ENCODE measurements at regions not wholly inside any gene's neighbourhood (a gene's known extent, or its start where the extent isn't known, plus 50 kb on each side); places are given as distances from the start of the nearest gene placed in this dataset.

DNA sequence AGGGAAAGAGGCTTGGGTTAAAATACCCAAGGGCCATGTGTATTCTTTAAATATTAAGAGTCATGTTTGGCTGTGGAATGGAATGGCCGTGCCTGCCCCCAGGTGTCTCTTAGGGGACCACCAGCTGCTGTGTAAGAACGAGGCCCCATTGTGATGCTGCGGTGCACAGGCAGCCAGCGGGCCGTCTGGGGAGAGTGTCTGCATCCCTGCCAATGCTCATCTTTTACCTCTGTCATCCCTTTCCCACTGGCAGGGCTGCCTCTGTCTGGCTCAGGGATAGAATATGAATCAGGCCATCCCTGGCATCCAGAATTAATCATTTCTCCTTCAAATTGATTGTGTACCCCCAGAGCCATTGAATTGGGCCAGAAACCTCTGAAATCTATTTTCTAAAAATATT lies 137.8 kb upstream of the GALNT17 start:
- DNase-seq = no peak

DNA sequence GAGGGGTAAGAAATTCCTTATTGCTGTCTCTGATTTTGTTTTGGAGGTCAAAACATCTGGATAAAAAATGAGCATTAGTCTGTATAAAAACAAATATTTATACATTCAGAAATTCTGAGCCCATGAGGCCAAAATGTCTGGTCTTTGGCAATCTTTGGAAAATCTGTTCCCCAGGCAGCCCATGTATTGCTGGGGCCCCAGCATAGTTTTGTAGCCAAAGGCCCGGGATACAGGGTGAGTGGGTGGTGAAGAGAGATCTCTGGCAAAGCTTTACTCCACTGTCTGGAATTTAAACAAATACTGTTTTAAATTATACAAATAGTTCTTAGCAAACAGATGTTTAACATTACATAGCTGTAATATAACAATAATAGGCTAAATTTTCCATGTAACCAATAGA lies 134.7 kb upstream of the GALNT17 start:
- no peak for DNase-seq

DNA sequence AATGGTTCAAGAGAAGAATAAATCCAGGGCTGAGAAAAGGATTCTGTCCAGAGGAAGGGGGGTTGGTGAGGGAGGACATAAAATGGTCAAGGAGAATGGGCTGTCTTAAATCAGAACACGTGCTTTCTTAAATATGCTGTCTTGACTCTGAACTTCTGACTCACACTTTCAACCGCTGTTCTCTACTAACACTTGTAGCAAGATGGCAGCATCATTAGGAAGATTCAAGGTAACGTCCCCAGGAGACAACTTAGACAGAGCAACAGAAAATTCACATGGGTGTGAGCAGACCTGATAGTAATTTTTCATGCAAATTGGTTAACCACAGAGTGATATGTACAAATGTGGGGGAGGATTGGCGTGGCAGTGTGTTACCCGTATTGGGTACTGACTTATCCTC lies 126.8 kb upstream of the GALNT17 start:
- no peak for DNase-seq

DNA sequence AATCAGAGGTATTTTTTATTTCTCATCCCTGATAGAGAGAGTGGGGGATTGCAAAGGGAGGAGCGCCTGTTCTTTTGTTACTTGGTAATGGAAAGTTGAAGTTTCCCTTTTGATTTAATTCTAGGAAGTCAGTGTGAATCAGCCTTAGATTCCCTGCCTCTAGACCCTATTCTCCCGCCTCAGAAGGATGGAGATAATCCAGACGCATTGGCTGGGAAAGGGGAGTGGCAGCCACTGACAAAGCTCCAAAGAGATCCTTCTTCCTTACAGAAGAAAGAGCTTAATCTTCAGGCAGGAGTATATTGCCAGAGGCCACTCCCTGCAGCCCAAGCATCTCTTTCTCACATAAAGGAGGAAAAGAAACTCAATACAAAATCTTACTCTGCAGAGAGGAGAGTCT lies 122.3 kb upstream of the GALNT17 start:
- no peak for DNase-seq

DNA sequence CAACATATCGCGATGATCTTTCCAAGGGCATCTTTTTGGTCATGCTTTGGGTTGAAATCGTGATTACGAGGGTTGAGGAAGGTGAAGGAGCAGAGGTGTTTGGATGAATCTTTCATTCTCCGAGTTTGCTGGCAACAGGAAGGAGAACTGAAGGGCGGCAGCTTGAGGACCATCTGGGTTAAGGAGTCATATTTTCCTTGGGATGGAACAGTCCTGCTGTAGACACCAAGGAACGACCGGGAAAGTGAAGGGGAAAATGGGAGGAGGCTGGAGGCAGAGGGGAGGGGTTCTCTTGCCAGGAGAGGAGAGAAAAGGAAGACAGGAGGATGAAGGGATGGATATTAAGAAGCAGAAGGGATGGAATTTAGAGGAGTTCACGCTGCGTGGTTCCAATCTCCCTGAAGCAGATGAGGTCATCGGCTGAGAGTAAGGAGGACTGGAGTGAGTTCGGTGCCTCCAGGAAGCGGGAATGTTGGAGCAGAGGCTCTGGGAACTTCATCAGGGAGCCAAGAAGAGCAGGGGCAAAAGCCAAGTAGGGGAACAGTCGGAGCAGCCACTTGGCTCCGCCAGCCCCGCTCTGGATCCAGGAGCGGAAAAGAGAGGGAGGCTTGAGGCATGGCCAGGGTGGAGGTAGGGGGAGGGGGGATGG lies 116.6 kb upstream of the GALNT17 start:
- DNase-seq = no peak

DNA sequence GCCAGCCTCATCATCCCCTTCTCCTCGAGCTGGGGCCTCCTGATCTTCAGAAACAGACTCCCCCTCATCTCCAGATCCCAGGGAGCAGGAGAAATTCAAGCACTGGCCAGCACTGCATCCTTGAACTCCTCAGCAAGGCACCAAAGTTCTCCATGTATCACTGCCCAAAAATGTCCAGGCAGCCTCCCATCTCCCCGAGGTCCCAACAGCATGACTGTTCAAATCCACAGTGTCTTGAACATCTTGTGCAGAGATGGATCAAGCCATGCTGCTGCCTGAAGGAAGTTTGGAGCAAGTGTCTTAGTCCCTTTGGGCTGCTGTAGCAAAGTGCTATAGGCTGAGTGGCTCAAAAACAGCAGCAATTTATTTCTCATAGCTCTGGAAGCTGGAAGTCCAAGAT lies 115.5 kb upstream of the GALNT17 start:
- DNase-seq = no peak

DNA sequence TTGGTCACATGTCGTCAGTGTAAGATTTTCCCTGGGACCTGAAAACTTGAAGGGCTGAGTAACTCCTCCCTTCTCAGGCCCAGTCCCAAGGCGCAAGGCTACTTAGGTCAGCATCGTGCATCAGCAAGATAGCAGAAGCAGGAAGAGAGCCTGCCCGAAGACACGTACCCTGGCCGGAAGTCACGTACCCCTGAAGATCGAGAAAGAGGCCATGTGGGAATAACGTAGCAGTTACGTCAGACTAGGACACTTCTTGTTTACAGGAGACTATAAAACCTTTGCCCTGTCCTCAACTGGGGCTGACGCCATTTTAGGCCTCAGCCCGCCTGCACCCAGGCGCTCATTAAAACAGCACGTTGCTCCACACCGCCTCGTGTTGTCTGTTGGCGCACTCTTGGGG lies 114.3 kb upstream of the GALNT17 start:
- no peak for DNase-seq

DNA sequence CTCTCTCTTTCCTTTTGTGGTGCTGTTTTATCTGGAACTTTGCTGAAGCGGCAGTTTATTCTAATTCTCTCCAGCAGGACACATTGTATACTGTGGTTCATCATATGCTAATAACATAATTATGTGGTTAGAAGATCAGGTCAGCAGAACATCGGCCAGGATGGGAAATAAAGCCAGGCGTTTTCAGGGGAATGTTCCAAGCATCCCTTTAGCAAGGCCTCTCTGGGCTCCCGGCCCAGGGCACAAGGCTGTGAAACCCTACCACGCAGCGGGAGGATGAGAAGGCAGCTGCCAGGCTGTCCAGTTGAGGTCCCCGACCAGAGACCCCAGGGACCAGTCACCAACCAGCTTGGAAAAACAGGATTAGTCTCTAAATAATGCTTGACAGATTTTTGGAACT lies 112.2 kb upstream of the GALNT17 start:
- no peak for DNase-seq

DNA sequence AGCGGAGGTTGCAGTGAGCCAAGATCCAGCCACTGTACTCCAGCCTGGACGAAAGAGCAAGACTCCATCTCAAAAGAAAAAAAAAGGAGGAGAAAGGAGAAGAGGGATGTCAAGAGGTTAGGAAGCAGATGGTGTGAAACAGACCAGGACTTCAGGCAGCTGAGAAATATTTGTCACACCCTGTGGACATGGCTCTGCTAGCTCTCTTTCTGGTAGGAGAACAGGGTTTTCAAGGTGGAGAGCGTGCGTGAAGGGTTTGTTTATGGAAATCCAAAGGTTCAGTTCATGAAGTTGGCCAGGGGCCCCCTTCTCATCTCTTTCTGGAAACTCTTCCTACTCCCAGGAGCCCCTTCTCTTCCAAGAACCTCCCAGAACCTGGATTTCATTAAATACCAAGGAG lies 110.8 kb upstream of the GALNT17 start:
- no peak for DNase-seq

DNA sequence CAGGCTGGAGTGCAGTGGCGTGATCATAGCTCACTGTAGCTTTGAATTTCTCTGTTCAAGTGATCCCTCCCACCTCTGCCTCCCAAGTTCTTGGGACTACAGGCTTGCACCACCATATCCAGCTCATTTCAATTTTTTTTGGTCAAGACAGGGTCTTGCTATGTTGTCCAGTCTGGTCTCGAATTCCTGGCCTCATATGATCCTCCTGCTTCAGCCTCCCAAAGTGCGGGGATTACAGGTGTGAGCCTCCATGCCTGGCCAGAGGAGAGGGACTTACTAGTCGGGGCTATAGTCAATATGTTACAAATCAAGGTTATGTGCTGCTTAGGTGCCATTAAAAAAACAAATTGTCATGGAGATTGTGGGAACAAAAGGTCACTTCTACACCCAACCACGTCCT lies 105.3 kb upstream of the GALNT17 start:
- no peak for DNase-seq

DNA sequence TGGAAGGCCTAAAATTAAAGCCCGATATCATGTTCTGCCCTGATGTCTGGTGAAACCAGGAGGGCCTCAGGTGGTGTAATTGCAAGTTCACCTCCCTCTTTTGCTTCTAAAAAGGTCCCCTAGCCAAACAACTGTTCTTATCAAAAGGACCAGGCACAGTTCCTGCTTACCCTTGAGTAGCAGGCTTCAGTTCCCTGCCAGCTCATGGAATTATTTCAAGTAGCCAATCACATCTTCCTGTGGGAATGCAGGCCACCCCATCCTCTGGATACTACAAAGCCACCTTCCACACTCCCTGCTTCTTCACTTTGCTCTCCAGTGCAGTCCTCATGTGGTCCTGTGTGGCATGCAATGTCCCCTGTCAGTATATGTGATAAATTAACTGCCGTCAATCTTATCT lies 97.7 kb upstream of the GALNT17 start:
- no peak for DNase-seq

DNA sequence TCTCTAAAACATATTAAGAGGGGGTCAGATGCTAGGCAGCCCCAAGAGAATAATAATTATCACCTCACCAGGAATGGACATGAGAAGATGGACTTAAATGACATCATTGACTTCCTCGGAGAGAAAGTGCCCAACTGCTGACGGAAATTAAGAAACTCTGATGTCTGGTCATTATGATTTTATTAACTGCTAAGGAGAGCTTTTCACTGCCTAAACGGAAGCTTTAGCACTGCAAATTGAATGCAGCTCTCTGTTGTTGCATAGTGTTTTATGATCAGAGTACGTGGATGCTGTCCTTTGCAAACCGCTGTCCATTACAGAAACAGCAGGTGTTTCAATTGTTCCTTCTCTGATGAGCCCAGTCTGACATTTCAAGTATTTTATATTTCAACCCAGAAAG lies 89.4 kb upstream of the GALNT17 start:
- DNase-seq = no peak

DNA sequence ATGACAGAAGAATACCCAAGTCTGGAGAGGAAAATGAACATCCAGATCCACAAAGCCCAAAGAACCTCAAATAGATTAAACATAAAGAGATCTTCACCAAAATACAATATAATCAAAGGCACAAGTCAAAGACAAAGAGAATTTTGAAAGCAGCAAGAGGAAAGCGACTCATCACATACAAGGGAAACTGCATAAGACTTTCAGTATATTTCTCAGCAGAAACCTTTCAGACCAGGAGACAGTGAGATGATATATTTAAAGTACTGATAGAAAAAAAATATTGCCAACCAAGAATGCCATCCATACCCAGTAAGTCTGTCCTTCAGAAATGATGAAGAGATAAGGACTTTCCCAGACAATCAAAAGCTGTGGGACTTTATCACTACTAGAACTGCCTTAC lies 81.5 kb upstream of the GALNT17 start:
- no peak for DNase-seq

DNA sequence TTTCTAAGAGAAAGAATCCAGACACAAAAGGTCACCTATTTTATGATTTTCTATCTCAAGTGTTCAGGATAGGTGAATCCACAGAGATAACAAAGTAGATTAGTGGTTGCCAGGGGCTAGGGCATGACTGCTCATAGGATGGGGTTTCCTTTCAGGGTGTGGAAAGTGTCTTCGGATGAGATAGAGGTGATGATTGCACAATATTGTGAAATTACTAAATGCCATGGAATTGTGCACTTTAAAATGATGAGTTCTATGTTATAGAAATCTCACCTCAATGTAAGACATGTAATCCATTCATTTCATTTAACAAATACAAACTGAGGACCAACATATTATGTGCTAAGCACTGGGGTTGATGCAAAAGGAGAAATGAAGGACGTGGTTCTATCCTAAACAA lies 76.4 kb upstream of the GALNT17 start:
- no peak for DNase-seq

DNA sequence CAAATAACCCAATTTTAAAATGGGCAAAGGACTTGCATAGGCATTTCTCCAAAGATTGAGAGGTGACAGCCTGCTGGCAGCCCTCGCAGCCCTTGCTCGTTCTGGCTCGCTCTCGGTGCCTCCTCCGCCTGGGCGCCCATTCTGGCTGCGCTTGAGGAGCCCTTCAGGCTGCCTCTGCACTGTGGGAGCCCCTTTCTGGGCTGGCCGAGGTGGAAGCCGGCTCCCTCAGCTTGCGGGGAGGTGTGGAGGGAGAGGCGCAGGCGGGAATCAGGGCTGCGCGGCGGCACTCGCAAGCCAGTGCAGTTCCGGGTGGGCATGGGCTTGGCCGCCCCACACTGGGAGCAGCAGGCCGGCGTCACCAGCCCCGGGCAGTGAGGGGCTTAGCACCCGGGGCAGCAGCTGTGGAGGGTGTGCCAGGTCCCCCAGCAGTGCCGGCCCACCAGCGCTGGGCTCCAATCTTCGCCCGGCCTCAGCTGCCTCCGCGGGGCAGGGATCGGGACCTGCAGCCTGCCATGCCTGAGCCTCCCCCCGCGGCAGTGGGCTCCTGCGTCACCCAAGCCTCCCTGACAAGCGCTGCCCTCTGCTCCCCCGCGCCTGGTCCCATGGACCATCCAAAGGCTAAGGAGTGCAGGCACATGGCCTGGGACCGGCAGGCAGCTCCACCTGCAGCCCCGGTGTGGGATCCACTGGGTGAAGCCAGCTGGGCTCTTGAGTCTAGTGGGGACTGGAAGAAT lies 54.0 kb upstream of the GALNT17 start:
- no peak for DNase-seq

All from stimulated activated CD4-positive, alpha-beta T cell treated with anti-CD3 and anti-CD28 coated beads, Interleukin-12 subunit alpha, Interleukin-12 subunit beta, amount 100 ng/mL, for 4 hours (primary cell).